GM12892 (cell line): ENCODE measurements at regions not wholly inside any gene's neighbourhood (a gene's known extent, or its start where the extent isn't known, plus 50 kb on each side); places are given as distances from the start of the nearest gene placed in this dataset.
"Not testable (repeated sequence)": the region's sequence is repeated elsewhere in the genome, so short reads cannot be mapped to it uniquely, and the experiment has no call there.

Source experiments
- DNase-seq: peaks from one replicate; pipeline ENCODE4 v3.0.0; 2011; ENCODE audit not compliant: insufficient read length
- FAIRE-seq: peaks from 2 replicates; lab custom pipeline; 2011; peaks lifted over from hg19 to GRCh38; lab: Jason Lieb, UNC
- POLR2A ChIP-seq: IDR thresholded peaks from 2 replicates; pipeline ENCODE4 v1.6.1; 2011; ENCODE audit warnings: low read depth, low read length, control low read depth
- POLR2AphosphoS5 ChIP-seq: IDR thresholded peaks from 2 replicates; pipeline ENCODE4 v1.6.1; 2011; ENCODE audit warnings: low read depth, low read length, control low read depth
- TAF1 ChIP-seq: IDR thresholded peaks from 2 replicates; pipeline ENCODE4 v1.6.1; 2011; ENCODE audit warnings: low read depth, mild to moderate bottlenecking, control low read depth, low read length, borderline replicate concordance

DNA sequence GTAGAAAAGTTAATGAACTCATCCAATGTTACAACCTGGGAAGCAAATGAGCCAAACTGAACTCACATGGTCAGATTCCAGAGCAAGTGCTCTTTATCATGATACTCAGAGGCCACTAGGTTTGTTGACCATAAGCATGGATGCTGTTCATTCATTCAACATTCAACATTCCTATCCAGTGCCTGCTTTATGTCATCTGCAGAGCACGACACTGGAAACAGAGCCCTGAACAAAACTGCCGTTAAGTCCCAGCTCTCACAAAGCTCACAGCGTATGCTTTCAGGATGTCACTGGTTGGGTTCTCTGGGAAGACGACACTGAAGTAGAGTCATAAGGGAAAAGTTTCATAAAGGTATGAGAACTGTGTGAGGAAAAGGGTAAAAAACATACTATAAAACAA, 105.8 kb upstream of the TRIM77 start:
- no peak for FAIRE-seq
- DNase-seq, result no peak
- TF ChIP-seq POLR2AphosphoS5, result no peak
- no peak for TF ChIP-seq POLR2A

DNA sequence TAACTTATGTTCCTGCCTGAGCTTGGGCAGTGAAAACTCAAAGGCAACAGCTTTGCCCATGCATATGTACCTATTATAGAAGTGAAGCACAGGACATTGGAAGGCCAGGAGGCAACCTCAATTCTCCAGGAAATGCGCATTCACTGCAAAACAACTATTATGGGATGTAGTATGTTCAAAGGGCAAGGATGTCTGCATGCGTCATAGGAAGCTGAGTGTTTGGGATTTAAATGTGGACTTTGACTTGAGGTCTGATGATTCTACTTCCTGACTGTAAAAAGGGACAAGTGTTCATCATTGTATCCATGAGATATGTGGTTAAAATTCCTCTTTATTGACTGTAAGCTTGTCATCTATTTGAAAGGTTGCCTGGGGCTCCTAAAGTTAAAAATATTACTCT, 103.3 kb upstream of the TRIM77 start:
- not testable (repeated sequence) for FAIRE-seq, DNase-seq

DNA sequence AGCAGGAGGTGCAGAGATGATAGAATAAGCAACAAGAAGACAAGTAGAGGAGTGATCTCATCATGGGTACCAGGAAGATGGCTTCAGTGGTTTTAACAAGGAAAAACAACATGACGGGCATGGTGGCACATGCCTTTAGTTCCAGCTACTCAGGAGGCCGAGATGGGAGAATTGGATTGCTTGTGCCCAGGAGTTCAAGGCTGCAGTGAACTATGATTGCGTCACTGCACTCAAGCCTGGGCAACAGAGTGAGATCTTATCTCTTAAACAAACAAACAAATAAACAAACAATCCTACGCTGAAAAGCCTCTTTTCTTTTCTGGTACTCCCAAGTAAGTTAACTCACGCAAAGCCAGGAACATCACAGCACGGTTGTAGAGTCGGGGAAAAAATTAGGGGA, 102.6 kb upstream of the TRIM77 start:
- FAIRE-seq, result not testable (repeated sequence)

DNA sequence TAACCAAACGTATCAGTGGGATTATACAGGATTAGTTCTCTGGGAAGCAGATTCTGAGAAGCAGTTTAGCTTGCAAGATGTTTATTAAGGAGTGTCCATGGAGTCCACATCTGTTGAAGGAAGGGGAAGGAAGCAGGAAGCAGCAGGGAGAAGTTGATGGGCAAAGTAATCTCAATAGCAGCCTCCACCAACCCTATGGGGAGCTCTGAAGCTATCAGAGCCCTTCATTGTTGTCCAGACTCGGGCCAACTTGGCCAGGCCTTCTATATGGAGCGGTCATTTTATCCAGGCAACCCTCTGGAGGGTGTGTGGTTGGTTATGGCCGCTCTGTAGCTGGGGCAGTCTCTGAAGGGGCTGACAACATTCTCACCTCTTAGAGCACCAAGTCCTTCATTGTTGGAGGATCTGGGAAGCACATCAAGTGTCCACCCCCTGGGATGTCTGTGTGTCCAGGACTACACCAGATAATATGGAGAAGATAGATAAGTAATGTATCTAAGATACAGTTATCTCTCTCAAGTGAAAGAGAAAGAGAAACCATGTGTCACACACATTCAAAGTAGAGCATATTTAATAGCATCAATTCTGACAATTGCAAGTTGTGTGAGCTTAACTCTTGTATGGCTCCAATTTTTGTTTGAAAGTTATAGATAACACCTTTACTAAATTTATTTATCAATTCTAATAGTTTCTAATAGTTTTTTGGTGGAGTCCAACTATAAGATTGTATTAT, 101.7 kb upstream of the TRIM77 start:
- peak; percentile 5 for FAIRE-seq
- DNase-seq, result no peak
- TF ChIP-seq TAF1, result no peak
- no peak for TF ChIP-seq POLR2AphosphoS5
- no peak for TF ChIP-seq POLR2A

More for the DNA sequence above, 102.6 kb upstream of the TRIM77 start:
- DNase-seq, result not testable (repeated sequence)

DNA sequence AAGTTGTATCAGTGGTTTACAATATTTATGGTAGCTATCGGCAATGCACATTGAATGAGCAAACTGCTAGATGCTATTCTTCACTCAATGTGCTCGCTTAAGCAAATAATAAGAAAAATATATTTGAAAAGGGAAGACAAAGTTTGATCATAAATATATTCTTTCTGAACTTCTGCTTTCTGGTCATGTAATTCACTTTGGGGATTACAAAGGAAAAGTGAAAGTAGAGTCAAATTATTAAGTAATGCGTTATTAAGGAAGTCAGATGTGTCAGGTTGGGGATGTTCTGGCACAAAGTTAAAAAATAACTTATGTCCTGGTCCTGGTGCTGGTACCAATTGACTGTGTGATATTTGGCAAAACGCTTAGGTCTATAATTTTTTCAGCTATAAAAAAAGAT, 98.0 kb upstream of the TRIM77 start:
- TF ChIP-seq TAF1 (no peak), POLR2AphosphoS5 (no peak), POLR2A (no peak)
- FAIRE-seq (no peak), DNase-seq (no peak)

DNA sequence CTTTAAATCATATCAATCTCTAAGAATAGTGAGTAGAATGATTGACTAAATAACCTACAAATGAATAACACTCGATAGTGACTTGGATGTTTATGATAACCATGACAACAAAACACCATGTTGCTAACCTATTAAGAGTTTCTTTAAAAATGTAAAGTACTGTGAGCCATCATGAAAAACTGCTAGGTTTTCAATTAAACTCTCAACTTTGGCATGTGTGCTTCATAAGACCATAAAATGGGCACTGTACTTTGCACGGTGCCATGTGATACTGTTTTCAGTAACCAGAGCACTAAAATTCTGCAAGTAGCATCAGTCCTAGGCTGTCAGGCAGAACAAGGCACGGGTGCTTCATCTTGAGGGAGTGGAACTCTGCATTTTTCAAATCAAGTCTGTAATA, 96.2 kb upstream of the TRIM77 start:
- TF ChIP-seq POLR2A, result no peak
- TF ChIP-seq POLR2AphosphoS5, result no peak
- no peak for TF ChIP-seq TAF1
- FAIRE-seq (no peak), DNase-seq (no peak)

DNA sequence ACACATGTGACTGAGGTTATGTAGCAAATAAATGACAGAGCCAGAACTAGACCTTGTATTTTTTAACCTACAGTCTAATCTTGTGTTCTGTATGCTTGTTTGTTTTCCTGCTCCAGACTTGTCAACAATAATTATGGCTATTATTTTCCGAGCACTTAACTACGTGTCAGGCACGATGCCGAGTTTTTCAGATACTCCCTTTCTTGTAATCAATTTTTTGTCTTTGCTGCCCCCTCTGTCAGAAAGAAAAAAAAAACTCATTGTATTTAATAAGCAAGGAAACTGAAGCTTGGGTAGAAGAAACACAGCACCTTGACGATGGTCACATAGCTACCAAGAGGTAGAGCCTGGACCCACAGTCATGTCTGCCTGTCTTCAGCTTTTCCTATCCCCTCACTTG, 95.7 kb upstream of the TRIM77 start:
- not testable (repeated sequence) for FAIRE-seq, DNase-seq

DNA sequence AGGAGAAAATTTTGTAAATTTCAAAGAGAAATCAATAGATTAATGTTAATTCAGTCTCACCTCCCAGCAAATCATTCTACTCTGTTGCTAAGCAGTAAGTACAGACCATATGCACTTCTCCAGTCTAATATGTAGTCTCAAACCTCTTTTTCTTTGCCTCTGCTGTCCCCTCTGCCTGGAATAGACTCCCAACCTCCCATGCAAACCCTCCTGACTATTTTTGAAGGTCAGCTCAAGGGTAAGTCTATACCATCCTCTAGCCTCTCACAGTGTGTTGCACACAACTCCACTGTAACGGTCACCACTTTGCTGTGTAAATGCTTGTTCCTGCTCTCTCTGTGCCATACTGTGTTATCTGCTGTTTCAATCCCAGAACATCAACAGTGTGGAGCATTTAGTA, 94.5 kb upstream of the TRIM77 start:
- DNase-seq, FAIRE-seq: not testable (repeated sequence)

DNA sequence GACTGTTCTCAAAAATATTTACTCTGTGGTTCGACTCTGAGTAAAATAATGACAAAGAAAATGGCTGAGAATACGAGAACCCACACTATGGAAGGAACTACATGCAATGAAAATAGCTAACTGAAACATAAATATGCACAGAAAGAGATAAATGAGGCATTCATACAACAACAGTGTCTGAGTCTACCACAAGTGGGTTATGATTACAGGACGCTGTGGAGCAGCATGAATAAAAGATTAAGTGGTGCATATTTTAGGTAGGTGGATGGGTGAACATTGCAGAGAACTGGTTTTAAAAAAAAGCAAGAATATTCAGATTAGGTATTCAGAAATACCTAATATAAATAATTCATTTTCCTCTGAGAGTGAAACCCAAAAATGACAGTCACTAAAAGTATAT, 93.9 kb upstream of the TRIM77 start:
- FAIRE-seq, DNase-seq: not testable (repeated sequence)

DNA sequence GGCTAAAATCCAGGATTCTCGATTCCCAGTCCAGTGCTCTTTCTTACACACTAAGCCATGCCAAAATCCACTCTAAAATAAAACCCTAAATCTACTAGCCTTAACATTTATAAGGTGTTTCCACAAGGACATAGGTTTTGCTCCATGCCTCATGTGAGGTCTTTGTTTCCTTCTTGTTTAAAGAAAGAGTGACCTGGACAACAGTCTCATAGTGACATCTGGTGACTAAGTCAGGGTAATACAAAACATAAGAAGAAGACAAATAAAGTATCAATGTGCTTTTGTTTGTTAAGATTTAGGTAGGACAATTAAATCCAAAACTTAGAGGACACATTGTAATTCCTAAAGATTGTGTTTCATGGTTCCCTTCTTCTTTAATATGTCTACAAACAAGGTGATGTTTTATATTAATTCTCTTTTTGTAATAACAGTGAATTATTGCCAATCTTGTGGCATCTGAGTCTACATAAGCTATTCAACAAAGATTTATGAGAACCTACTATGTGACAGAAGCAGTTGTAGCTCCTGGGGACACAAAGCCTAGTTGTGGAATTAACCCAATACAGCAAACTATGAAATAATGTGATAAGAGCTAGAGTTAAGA, 93.0 kb upstream of the TRIM77 start:
- not testable (repeated sequence) for DNase-seq, FAIRE-seq

DNA sequence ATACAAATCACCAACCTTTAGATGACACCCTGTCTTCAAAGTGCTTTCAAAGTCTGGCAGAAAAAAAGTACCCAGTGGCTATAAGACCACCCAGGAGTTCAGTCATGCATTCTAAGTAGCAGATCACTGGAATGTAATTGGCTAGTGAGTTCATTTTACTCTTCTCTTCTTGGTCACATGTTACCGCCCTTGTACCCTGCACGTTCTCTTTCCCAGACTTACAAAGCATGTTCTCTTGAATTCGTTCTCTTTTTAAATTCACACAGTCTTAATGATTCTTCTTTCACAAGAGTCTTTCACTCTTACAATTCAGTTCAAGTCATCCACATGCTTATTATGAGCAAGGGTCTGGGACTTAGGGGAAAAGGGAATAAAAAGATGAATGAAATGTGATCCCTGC, 89.4 kb upstream of the TRIM77 start:
- FAIRE-seq, DNase-seq: not testable (repeated sequence)

DNA sequence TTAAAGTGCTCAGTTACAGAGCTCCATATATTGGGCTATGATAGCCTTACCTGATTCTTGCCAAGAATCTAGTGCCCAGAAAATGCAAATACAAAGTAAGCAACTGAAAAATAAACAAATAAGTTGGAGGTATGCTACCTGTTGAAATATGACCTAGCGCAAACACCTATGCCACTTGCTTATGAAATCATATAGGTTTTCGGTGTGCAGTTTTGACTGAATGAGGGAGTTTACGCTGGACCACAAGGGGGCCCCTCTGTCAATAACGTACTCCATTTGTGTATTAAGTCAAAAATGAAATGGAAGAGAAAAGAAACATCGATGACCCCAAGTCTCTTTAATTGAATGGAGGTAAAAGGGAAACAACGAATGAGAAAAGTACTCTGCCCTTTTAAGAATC, 84.9 kb upstream of the TRIM77 start:
- DNase-seq (no peak), FAIRE-seq (peak; percentile 48)
- TF ChIP-seq POLR2A (no peak), POLR2AphosphoS5 (no peak), TAF1 (no peak)

DNA sequence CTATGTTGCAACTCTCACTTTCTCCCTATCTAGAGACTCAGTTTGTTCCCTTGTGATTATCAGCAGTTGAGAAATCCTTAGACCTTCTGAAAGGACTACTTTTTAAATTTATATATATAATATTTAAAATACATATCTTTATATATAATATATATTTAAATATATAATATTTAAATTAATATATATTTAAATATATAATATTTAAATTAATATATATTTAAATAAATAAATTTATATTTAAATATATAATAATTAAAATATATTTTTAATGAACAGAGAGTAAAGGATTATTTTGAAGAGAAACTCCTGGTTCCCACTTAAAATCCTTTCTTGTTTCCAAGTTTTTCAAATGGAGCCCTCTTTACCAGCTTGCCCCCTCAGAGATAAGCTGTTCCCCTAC, 83.7 kb upstream of the TRIM77 start:
- FAIRE-seq, result no peak
- DNase-seq, result no peak
- TF ChIP-seq POLR2A (no peak), POLR2AphosphoS5 (no peak), TAF1 (no peak)

DNA sequence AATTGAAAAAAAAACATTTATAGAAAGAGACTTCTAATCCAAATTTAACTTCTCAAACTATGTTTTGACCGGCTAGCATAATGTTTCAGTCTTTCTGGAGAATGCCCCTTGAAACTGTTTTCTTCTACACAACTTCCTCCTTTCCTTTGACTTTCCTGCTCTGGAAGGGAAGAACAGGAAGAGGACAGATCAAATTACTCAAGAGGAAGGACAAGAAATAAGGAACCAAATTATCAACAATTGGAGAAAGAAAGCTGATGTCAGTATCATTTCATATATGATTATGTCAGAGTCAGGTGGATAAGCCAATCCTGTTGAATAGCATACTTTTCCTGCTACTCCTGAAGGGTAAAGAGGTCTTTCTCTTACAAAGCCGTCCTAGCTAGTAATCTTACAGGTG, 83.2 kb upstream of the TRIM77 start:
- not testable (repeated sequence) for DNase-seq, FAIRE-seq
